ENCODE measurements at regions not wholly inside any gene's neighbourhood (a gene's known extent, or its start where the extent isn't known, plus 50 kb on each side); places are given as distances from the start of the nearest gene placed in this dataset.

DNA sequence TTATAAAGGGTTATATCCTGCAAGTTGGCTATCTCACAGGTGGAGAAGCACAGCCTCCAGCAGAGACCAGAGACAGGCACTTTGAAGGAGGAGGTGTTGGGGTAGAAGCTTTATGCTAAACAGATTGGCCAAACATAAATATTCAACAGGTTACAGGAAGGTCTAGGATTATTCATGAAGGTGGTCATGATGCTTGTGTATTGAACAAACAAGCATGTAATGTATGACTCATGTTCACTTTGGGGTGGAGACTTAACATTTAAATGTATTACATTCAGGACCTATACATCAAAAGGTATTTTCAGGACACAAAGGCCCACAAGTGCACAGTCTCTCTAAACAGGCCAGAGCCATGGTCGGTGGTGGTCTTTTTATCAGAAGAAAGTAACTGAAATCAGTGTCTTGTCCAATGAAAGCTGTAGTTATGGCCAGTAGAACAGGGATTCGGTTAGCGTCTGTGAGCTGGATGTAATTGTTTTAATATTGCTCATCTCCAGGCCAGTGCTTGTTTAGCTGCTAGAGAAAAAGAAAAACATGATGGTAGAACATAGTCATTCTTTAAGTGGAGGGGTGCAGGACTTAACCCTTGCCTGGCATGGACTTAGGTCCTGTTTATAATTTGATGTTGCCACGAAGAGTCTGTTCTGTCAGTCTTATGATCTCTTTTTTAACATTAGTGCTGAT is 555.2 kb upstream of the PCDH10 start:
- no peak overlapping the region for H4K91ac ChIP-seq (ENCODE audit: insufficient read length, low read depth, low read length)
- H3K18ac ChIP-seq (ENCODE audit: insufficient read length, low read depth, low read length): no peak overlapping the region
- H3K4ac ChIP-seq (ENCODE audit: low read depth, low read length): no peak overlapping the region
- no peaks in the 10 kb centered on the region for H3K79me2 ChIP-seq (ENCODE audit: insufficient read depth, low read length)
- DNase-seq: no peak
- H3K9me3 Mint-ChIP-seq: peaks cover 0 to 9% of the 10 kb centered on the region in 2 experiments; a peak in 3 of 5 replicates
- no peak overlapping the region; a peak in 1 of 7 replicates for H3K27ac Mint-ChIP-seq
- WGBS (ENCODE audit: extremely low coverage, insufficient read length, low lambda C conversion rate): no CpG with 5 or more reads among the region's 4 CpGs
- no peak overlapping the region for H4K8ac ChIP-seq (replicated peaks; ENCODE audit: insufficient read length, low read depth, low read length)
- no peak overlapping the region for H3K9ac ChIP-seq (ENCODE audit: extremely low read depth, insufficient read length, low read length)
- H3K36me3 Mint-ChIP-seq (ENCODE audit: insufficient read depth in 1 of 3, low read depth in 3 of 3): no peaks in the 10 kb centered on the region; a peak in 1 of 7 replicates
- H2BK15ac ChIP-seq (ENCODE audit: low read depth, low read length): no peak overlapping the region
- H3K4me2 ChIP-seq (ENCODE audit: insufficient read depth, insufficient read length, low read length): no peak overlapping the region
- no peaks in the 10 kb centered on the region for H3K4me1 ChIP-seq (ENCODE audit: insufficient read depth, low read length)
- H3T11ph ChIP-seq (ENCODE audit: low read length): no peak overlapping the region
- H3K9me3 ChIP-seq (ENCODE audit: control insufficient read depth, low read depth, low read length): no peaks in the 10 kb centered on the region
- no peak overlapping the region for H2AK5ac ChIP-seq (ENCODE audit: insufficient read length, low read length)
- H3K56ac ChIP-seq (ENCODE audit: insufficient read length, low read depth, low read length): no peak overlapping the region
- no peak overlapping the region for H2BK12ac ChIP-seq (ENCODE audit: insufficient read length, low read depth, low read length)
- no peak overlapping the region for H2BK5ac ChIP-seq (ENCODE audit: insufficient read length, low read length)
- H3K4me1 Mint-ChIP-seq: no peaks in the 10 kb centered on the region
- no peak overlapping the region for H3K23ac ChIP-seq (ENCODE audit: insufficient read length, low read depth, low read length)
- H2BK20ac ChIP-seq (ENCODE audit: low read depth, low read length, poor library complexity, severe bottlenecking): no peak overlapping the region
- H2BK120ac ChIP-seq (ENCODE audit: low read depth, low read length, poor library complexity, severe bottlenecking): no peak overlapping the region
- no peak overlapping the region for H3K27ac ChIP-seq (ENCODE audit: insufficient read length, low read depth, low read length)
- no peak overlapping the region for H4K5ac ChIP-seq (ENCODE audit: insufficient read length, low read depth, low read length)
- no peaks in the 10 kb centered on the region for H3K79me1 ChIP-seq (ENCODE audit: insufficient read depth, low read depth, low read length, poor library complexity, severe bottlenecking)
- H3K27me3 ChIP-seq (ENCODE audit: insufficient read depth, low read length): no peaks in the 10 kb centered on the region
- no peaks in the 10 kb centered on the region for H3K27me3 Mint-ChIP-seq (ENCODE audit: low read depth)
- no peak overlapping the region for H3K14ac ChIP-seq (ENCODE audit: insufficient read depth, low read length)
- no peak overlapping the region for H2AFZ ChIP-seq (ENCODE audit: low read length)
- TF ChIP-seq, protein P1, sequence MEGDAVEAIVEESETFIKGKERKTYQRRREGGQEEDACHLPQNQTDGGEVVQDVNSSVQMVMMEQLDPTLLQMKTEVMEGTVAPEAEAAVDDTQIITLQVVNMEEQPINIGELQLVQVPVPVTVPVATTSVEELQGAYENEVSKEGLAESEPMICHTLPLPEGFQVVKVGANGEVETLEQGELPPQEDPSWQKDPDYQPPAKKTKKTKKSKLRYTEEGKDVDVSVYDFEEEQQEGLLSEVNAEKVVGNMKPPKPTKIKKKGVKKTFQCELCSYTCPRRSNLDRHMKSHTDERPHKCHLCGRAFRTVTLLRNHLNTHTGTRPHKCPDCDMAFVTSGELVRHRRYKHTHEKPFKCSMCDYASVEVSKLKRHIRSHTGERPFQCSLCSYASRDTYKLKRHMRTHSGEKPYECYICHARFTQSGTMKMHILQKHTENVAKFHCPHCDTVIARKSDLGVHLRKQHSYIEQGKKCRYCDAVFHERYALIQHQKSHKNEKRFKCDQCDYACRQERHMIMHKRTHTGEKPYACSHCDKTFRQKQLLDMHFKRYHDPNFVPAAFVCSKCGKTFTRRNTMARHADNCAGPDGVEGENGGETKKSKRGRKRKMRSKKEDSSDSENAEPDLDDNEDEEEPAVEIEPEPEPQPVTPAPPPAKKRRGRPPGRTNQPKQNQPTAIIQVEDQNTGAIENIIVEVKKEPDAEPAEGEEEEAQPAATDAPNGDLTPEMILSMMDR (conservative IDR thresholded peaks at IDR 0.05): no peak
- H3K4me3 Mint-ChIP-seq: no peak overlapping the region
- H4K20me1 ChIP-seq (ENCODE audit: control insufficient read depth, insufficient read depth, insufficient read length): no peaks in the 10 kb centered on the region
- H3K23me2 ChIP-seq (ENCODE audit: insufficient read length, low read depth, low read length, poor library complexity, severe bottlenecking): no peaks in the 10 kb centered on the region
